GM19351 (cell line): ENCODE measurements at regions not wholly inside any gene's neighbourhood (a gene's known extent, or its start where the extent isn't known, plus 50 kb on each side); places are given as distances from the start of the nearest gene placed in this dataset.

ENCODE experiments used
- ATAC-seq: cut with Tn5 transposase; IDR thresholded peaks from one replicate; pipeline ENCODE4 v1.9.1; 2021; ENCODE audit warnings: mild to moderate bottlenecking, moderate library complexity; ENCODE audit not compliant: unreplicated experiment

GRCh38 chr1:220367833-220368232, 95.6 kb upstream of the RAB3GAP2 start:
- no peak for ATAC-seq

GRCh38 chr1:220366269-220366668, 94.0 kb upstream of the RAB3GAP2 start:
- ATAC-seq = no peak

GRCh38 chr1:220363196-220363837, 91.1 kb upstream of the RAB3GAP2 start:
- no peak for ATAC-seq

GRCh38 chr1:220356981-220357850, 85.0 kb upstream of the RAB3GAP2 start:
- no peak for ATAC-seq

- no peak for ATAC-seq
These were observed 81.2 kb upstream of the RAB3GAP2 start for GRCh38 chr1:220353229-220354012.

- no peak for ATAC-seq
These were observed 76.0 kb upstream of the RAB3GAP2 start for GRCh38 chr1:220348211-220348610.

GRCh38 chr1:220347654-220348175, 75.5 kb upstream of the RAB3GAP2 start:
- ATAC-seq = no peak

GRCh38 chr1:220344745-220345144, 72.5 kb upstream of the RAB3GAP2 start:
- peak; percentile 56 for ATAC-seq

- no peak for ATAC-seq
These were observed 70.6 kb upstream of the RAB3GAP2 start for GRCh38 chr1:220342853-220343252.

- no peak for ATAC-seq
These were observed 68.9 kb upstream of the RAB3GAP2 start for GRCh38 chr1:220341126-220341525.

- no peak for ATAC-seq
These were observed 67.3 kb upstream of the RAB3GAP2 start for GRCh38 chr1:220339581-220339980.

- ATAC-seq = no peak
These were observed 66.5 kb upstream of the RAB3GAP2 start for GRCh38 chr1:220338759-220339158.

GRCh38 chr1:220336391-220337031, 64.3 kb upstream of the RAB3GAP2 start:
- ATAC-seq = no peak

GRCh38 chr1:220335668-220336067, 63.4 kb upstream of the RAB3GAP2 start:
- no peak for ATAC-seq

GRCh38 chr1:220331318-220331717, 59.1 kb upstream of the RAB3GAP2 start:
- ATAC-seq = no peak

GRCh38 chr1:220330265-220330664, 58.0 kb upstream of the RAB3GAP2 start:
- ATAC-seq = no peak

GRCh38 chr1:220327106-220327505, 54.9 kb upstream of the RAB3GAP2 start:
- ATAC-seq = no peak

- no peak for ATAC-seq
These were observed 54.3 kb upstream of the RAB3GAP2 start for GRCh38 chr1:220326578-220326977.

GRCh38 chr1:220325306-220325995, 53.2 kb upstream of the RAB3GAP2 start:
- ATAC-seq = no peak

GRCh38 chr1:220323717-220324116, 51.5 kb upstream of the RAB3GAP2 start:
- ATAC-seq = no peak
